ENCODE measurements at regions not wholly inside any gene's neighbourhood (a gene's known extent, or its start where the extent isn't known, plus 50 kb on each side); places are given as distances from the start of the nearest gene placed in this dataset.

GRCh38 chr12:130043685-130044406 is 118.4 kb upstream of the FZD10 start:
- peaks cover 15% of the 10 kb centered on the region for H3K27me3 Mint-ChIP-seq (ENCODE audit: insufficient read depth, unreplicated experiment)

GRCh38 chr12:130044991-130045621 is 117.2 kb upstream of the FZD10 start:
- Mint-ChIP-seq H3K27ac (ENCODE audit: low read depth, unreplicated experiment) (no peak overlapping the region), H3K27me3 (ENCODE audit: insufficient read depth, unreplicated experiment) (peaks cover 2% of the 10 kb centered on the region), H3K9me3 (ENCODE audit: unreplicated experiment) (peaks cover 10% of the 10 kb centered on the region), H3K4me1 (ENCODE audit: insufficient read depth, unreplicated experiment) (no peaks in the 10 kb centered on the region), H3K36me3 (ENCODE audit: insufficient read depth, unreplicated experiment) (no peaks in the 10 kb centered on the region), H3K4me3 (ENCODE audit: unreplicated experiment) (no peak overlapping the region)
- ChIA-PET POLR2A (interaction anchor here (0.7 kb wide), 1 partner anchor 12 kb away, joined by 3 read pairs; no protein-coding TSS in a partner anchor), CTCF (interaction anchor here (1.2 to 5.9 kb wide), 7 partner anchors 9 to 703 kb away, joined by 4 to 61 read pairs (median 6); no protein-coding TSS in a partner anchor)
- DNase-seq (ENCODE audit: unreplicated experiment): no peak
- BruUV-seq (replicated peaks): no TSS peak
- TF ChIP-seq CTCF (IDR thresholded peaks at IDR 0.05; ENCODE audit: unreplicated experiment): no peak
- intact Hi-C loops (cut with micrococcal nuclease): loop anchor here (5.0 kb wide), 2 partner anchors 147 to 242 kb away; no protein-coding TSS in a partner anchor

More at GRCh38 chr12:130043685-130044406, 118.4 kb upstream of the FZD10 start:
- no peak for TF ChIP-seq CTCF (IDR thresholded peaks at IDR 0.05; ENCODE audit: unreplicated experiment)
- no TSS peak for BruUV-seq (replicated peaks)
- no peaks in the 10 kb centered on the region for H3K4me1 Mint-ChIP-seq (ENCODE audit: insufficient read depth, unreplicated experiment)
- POLR2A ChIA-PET: no interaction called here
- no peak overlapping the region for H3K4me3 Mint-ChIP-seq (ENCODE audit: unreplicated experiment)
- no peaks in the 10 kb centered on the region for H3K9me3 Mint-ChIP-seq (ENCODE audit: unreplicated experiment)
- intact Hi-C loops (cut with micrococcal nuclease): no loop called here
- DNase-seq (ENCODE audit: unreplicated experiment): no peak
- no peak overlapping the region for H3K27ac Mint-ChIP-seq (ENCODE audit: low read depth, unreplicated experiment)
- no peaks in the 10 kb centered on the region for H3K36me3 Mint-ChIP-seq (ENCODE audit: insufficient read depth, unreplicated experiment)
- CTCF ChIA-PET: interaction anchor here (0.6 to 5.9 kb wide), 7 partner anchors 11 to 859 kb away, joined by 3 to 61 read pairs (median 3); no protein-coding TSS in a partner anchor

GRCh38 chr12:130049666-130050065 is 112.6 kb upstream of the FZD10 start:
- H3K27me3 Mint-ChIP-seq (ENCODE audit: insufficient read depth, unreplicated experiment): no peaks in the 10 kb centered on the region
- ChIA-PET POLR2A (no interaction called here), CTCF (interaction anchor here (0.9 to 5.9 kb wide), 7 partner anchors 13 to 699 kb away, joined by 3 to 61 read pairs (median 5); no protein-coding TSS in a partner anchor)
- no peak overlapping the region for H3K27ac Mint-ChIP-seq (ENCODE audit: low read depth, unreplicated experiment)
- TF ChIP-seq CTCF (IDR thresholded peaks at IDR 0.05; ENCODE audit: unreplicated experiment): no peak
- no TSS peak for BruUV-seq (replicated peaks)
- H3K4me1 Mint-ChIP-seq (ENCODE audit: insufficient read depth, unreplicated experiment): no peaks in the 10 kb centered on the region
- H3K4me3 Mint-ChIP-seq (ENCODE audit: unreplicated experiment): no peak overlapping the region
- intact Hi-C loops (cut with micrococcal nuclease): loop anchor here (5.0 kb wide), 2 partner anchors 143 to 238 kb away; no protein-coding TSS in a partner anchor
- H3K9me3 Mint-ChIP-seq (ENCODE audit: unreplicated experiment): peaks cover 18% of the 10 kb centered on the region
- no peaks in the 10 kb centered on the region for H3K36me3 Mint-ChIP-seq (ENCODE audit: insufficient read depth, unreplicated experiment)
- DNase-seq (ENCODE audit: unreplicated experiment): no peak

- Mint-ChIP-seq H3K4me3 (ENCODE audit: unreplicated experiment) (no peak overlapping the region), H3K9me3 (ENCODE audit: unreplicated experiment) (peaks cover 27% of the 10 kb centered on the region), H3K27ac (ENCODE audit: low read depth, unreplicated experiment) (no peak overlapping the region), H3K4me1 (ENCODE audit: insufficient read depth, unreplicated experiment) (no peaks in the 10 kb centered on the region), H3K36me3 (ENCODE audit: insufficient read depth, unreplicated experiment) (no peaks in the 10 kb centered on the region), H3K27me3 (ENCODE audit: insufficient read depth, unreplicated experiment) (no peaks in the 10 kb centered on the region)
- BruUV-seq (replicated peaks): no TSS peak
- ChIA-PET CTCF (interaction anchor here (0.6 kb wide), 1 partner anchor 288 kb away, joined by 3 read pairs; no protein-coding TSS in a partner anchor), POLR2A (no interaction called here)
- no peak for DNase-seq (ENCODE audit: unreplicated experiment)
- no peak for TF ChIP-seq CTCF (IDR thresholded peaks at IDR 0.05; ENCODE audit: unreplicated experiment)
- intact Hi-C loops (cut with micrococcal nuclease): no loop called here
Measured at GRCh38 chr12:130051900-130052299, 110.4 kb upstream of the FZD10 start.
